ENCODE measurements at regions not wholly inside any gene's neighbourhood (a gene's known extent, or its start where the extent isn't known, plus 50 kb on each side); places are given as distances from the start of the nearest gene placed in this dataset.

DNA sequence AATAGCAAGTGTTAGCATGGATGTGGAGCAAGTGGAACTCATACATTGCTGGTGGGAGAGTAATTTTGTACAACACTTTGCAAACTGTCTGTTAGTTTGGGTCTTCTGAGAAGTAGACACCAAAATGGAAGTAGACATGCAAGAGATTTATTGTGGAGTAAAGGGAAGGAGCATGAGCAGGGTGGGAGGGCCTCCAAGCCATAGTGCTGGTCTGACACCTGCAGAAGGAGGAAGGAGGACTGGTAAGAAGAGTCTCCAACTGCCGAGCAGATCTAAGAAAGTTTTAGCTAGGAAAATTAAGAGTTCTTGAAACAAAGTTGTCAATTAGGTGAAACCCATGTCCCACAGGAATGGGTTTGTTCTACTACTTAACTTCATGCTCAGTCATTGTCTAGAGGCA, 64.0 kb upstream of the DDIT4L start:
- H3K27ac ChIP-seq = no peak overlapping the region

DNA sequence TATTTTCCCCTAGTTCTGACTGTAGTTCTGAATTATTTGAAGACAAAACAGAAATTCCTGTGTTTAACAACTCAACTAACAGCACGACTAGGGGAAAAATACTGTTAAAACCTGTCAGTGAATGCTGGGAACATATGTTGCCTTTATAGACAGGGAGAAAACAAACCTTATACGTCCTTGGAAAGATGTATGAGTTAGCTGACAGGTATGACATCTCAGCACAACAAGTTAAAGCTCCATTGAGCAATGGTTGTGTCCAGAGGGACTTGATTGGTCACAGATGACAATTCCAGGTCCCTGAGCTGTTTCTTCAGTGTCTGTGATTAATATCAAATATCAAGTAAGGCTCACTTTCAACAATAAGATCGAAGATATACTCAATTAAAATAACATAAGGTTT, 58.2 kb upstream of the DDIT4L start:
- no peak overlapping the region for H3K27ac ChIP-seq
- no peak for TF ChIP-seq ZFX (IDR thresholded peaks at IDR 0.05; ENCODE audit: borderline replicate concordance)
- no peak for TF ChIP-seq CTCF (IDR thresholded peaks at IDR 0.05)

More for the DNA sequence above, 64.0 kb upstream of the DDIT4L start:
- TF ChIP-seq ZFX (IDR thresholded peaks at IDR 0.05; ENCODE audit: borderline replicate concordance) (no peak), CTCF (IDR thresholded peaks at IDR 0.05) (no peak)

- no peak for TF ChIP-seq CTCF (IDR thresholded peaks at IDR 0.05)
- no peak overlapping the region for H3K27ac ChIP-seq
Observed at GRCh38 chr4:100246697-100247096, 56.4 kb upstream of the DDIT4L start.

DNA sequence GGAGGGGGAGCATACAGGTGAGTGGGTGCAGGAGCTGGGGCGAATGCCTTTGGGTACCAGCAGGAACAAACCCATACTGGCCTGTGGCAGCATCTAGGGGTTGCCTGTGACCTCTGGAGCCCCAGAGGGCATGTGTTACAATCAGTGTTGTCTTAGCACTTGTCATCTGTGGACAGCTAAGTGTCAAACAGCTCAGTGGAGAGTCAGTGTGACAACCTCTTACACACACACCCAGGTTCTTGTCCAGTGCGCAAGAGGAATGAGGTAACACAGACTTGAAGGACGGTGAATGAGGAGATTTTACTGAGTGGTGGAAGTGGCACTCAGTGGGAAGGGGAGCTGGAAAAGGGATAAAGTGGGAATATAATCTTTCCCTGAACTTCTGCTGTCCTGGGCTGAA, 54.1 kb upstream of the DDIT4L start:
- no peak for TF ChIP-seq ZFX (IDR thresholded peaks at IDR 0.05; ENCODE audit: borderline replicate concordance)
- no peak for TF ChIP-seq CTCF (IDR thresholded peaks at IDR 0.05)
- no peak overlapping the region for H3K27ac ChIP-seq
